Smooth muscle cell (in vitro differentiated cells): ENCODE measurements at regions not wholly inside any gene's neighbourhood (a gene's known extent, or its start where the extent isn't known, plus 50 kb on each side); places are given as distances from the start of the nearest gene placed in this dataset.

ENCODE experiments used
- DNase-seq: peaks from one replicate; lab custom pipeline; 2025; ENCODE audit not compliant: unreplicated experiment; lab: John Stamatoyannopoulos, UW
- H2AFZ ChIP-seq: fragments of 200-600 bp; sonication (generic); 2 replicates; pipeline ENCODE4 v1.6.0; 2016; ENCODE audit warnings: antibody characterized with exemption, low read depth, mild to moderate bottlenecking
- H3F3A ChIP-seq: fragments of 200-600 bp; sonication (generic); 2 replicates; pipeline ENCODE4 v1.6.0; 2017; ENCODE audit warnings: antibody characterized with exemption, low read depth
- H3K27ac ChIP-seq: fragments of 200-600 bp; sonication (generic); 2 replicates; pipeline ENCODE4 v1.5.1; 2016; ENCODE audit warnings: low read depth, mild to moderate bottlenecking
- H3K27me3 ChIP-seq: fragments of 200-600 bp; sonication (generic); 2 replicates; pipeline ENCODE4 v1.6.1; 2016; ENCODE audit warnings: low read depth, mild to moderate bottlenecking
- H3K36me3 ChIP-seq: fragments of 200-600 bp; sonication (generic); 2 replicates; pipeline ENCODE4 v1.5.1; 2016; ENCODE audit warnings: low read depth
- H3K4me1 ChIP-seq: fragments of 200-600 bp; sonication (generic); 2 replicates; pipeline ENCODE4 v1.5.1; 2016; ENCODE audit warnings: low read depth
- H3K4me2 ChIP-seq: fragments of 200-600 bp; sonication (generic); 2 replicates; pipeline ENCODE4 v1.6.0; 2016; ENCODE audit warnings: mild to moderate bottlenecking
- H3K4me3 ChIP-seq: fragments of 200-600 bp; sonication (generic); 2 replicates; pipeline ENCODE4 v1.5.1; 2016; ENCODE audit warnings: mild to moderate bottlenecking
- H3K79me2 ChIP-seq: fragments of 200-600 bp; sonication (generic); 2 replicates; pipeline ENCODE4 v1.6.0; 2016; ENCODE audit warnings: low read depth, mild to moderate bottlenecking
- H3K9ac ChIP-seq: fragments of 200-600 bp; sonication (generic); 2 replicates; pipeline ENCODE4 v1.6.0; 2016; ENCODE audit warnings: low read depth
- H3K9me3 ChIP-seq: fragments of 200-600 bp; sonication (generic); replicated peaks from 2 replicates; pipeline ENCODE4 v1.5.1; 2016; ENCODE audit warnings: low read depth
- H4K20me1 ChIP-seq: fragments of 200-600 bp; sonication (generic); 2 replicates; pipeline ENCODE4 v1.6.0; 2016; ENCODE audit warnings: low read depth
- WGBS: methylation state at CpG from one replicate; pipeline ENCODE4 v1.1.7; 2016; ENCODE audit warnings: low lambda C conversion rate; 5-methylcytosine and 5-hydroxymethylcytosine counted together
- TF ChIP-seq, protein P1 (sequence below): fragments of 200-600 bp; sonication (generic); IDR thresholded peaks from 2 replicates; pipeline ENCODE4 v1.5.1; 2017; ENCODE audit warnings: borderline replicate concordance, mild to moderate bottlenecking, antibody characterized with exemption; ENCODE audit not compliant: insufficient read depth, poor library complexity, severe bottlenecking

GRCh38 chr10:131829156-131829930, 71.5 kb upstream of the PPP2R2D start:
- no peak overlapping the region for H3K27ac ChIP-seq

DNA sequence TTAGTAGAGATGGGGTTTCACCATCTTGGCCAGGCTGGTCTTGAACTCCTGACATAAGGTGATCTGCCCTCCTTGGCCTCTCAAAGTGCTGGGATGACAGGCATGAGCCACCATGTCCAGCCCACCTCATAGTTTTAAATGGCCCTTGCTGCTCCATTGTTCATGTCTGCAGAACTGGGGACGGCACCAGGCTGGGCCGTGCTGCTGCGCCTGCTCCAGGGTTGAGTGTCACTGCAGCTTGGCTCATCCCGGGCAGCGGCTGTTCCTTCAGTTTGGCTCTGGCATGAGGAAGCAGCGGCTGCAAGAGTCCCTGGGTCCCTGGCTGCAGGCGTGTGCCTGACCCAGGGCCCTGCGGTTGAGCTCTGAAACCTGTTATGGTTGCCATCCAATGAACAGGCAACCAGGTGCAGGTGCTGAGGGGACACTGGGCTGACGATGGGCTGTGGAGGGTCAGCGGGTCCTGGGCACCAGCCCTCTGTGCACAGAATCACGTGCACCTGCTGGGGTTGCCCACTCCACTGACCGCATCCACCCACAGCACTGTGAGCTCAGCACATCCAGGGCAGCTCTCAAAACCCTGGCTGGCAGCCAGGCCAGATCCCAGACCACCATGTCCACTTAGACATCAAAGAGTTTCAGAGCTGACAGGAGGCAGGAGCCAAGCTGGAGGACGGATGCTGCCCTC, 70.2 kb upstream of the PPP2R2D start:
- H3K4me3 ChIP-seq = no peak overlapping the region
- TF ChIP-seq, protein P1, sequence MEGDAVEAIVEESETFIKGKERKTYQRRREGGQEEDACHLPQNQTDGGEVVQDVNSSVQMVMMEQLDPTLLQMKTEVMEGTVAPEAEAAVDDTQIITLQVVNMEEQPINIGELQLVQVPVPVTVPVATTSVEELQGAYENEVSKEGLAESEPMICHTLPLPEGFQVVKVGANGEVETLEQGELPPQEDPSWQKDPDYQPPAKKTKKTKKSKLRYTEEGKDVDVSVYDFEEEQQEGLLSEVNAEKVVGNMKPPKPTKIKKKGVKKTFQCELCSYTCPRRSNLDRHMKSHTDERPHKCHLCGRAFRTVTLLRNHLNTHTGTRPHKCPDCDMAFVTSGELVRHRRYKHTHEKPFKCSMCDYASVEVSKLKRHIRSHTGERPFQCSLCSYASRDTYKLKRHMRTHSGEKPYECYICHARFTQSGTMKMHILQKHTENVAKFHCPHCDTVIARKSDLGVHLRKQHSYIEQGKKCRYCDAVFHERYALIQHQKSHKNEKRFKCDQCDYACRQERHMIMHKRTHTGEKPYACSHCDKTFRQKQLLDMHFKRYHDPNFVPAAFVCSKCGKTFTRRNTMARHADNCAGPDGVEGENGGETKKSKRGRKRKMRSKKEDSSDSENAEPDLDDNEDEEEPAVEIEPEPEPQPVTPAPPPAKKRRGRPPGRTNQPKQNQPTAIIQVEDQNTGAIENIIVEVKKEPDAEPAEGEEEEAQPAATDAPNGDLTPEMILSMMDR = no peak
- DNase-seq = no peak
- no peaks in the 10 kb centered on the region for H3K27me3 ChIP-seq
- H3K9me3 ChIP-seq = no peaks in the 10 kb centered on the region
- no peaks in the 10 kb centered on the region for H3K36me3 ChIP-seq
- H3K4me2 ChIP-seq = no peak overlapping the region
- H3K27ac ChIP-seq = no peak overlapping the region
- H3K4me1 ChIP-seq = no peaks in the 10 kb centered on the region
- H4K20me1 ChIP-seq = no peaks in the 10 kb centered on the region
- H3K79me2 ChIP-seq = no peaks in the 10 kb centered on the region
- no peak overlapping the region for H2AFZ ChIP-seq
- H3K9ac ChIP-seq = no peak overlapping the region
- H3F3A ChIP-seq = no peaks in the 10 kb centered on the region
- 94% methylated on average over 13 of the region's 13 CpGs for WGBS

More at GRCh38 chr10:131829156-131829930, 71.5 kb upstream of the PPP2R2D start:
- H4K20me1 ChIP-seq = no peaks in the 10 kb centered on the region
- WGBS = 86% methylated on average over 13 of the region's 14 CpGs
- no peak overlapping the region for H3K4me3 ChIP-seq
- H3F3A ChIP-seq = no peaks in the 10 kb centered on the region
- no peaks in the 10 kb centered on the region for H3K4me1 ChIP-seq
- no peaks in the 10 kb centered on the region for H3K9me3 ChIP-seq
- no peaks in the 10 kb centered on the region for H3K36me3 ChIP-seq
- H2AFZ ChIP-seq = no peak overlapping the region
- no peak overlapping the region for H3K9ac ChIP-seq
- no peaks in the 10 kb centered on the region for H3K79me2 ChIP-seq
- no peak for DNase-seq
- no peaks in the 10 kb centered on the region for H3K27me3 ChIP-seq
- TF ChIP-seq, protein P1 = no peak
- no peak overlapping the region for H3K4me2 ChIP-seq

GRCh38 chr10:131831561-131831960, 69.2 kb upstream of the PPP2R2D start:
- no peak for DNase-seq

More at GRCh38 chr10:131831561-131831960, 69.2 kb upstream of the PPP2R2D start:
- TF ChIP-seq, protein P1 = no peak
- Histone ChIP-seq H3F3A (no peaks in the 10 kb centered on the region), H3K9ac (no peak overlapping the region), H3K79me2 (no peaks in the 10 kb centered on the region), H3K27ac (no peak overlapping the region), H3K4me3 (no peak overlapping the region), H3K27me3 (no peaks in the 10 kb centered on the region), H2AFZ (no peak overlapping the region), H3K36me3 (no peaks in the 10 kb centered on the region), H3K4me1 (no peaks in the 10 kb centered on the region), H3K4me2 (no peak overlapping the region), H3K9me3 (no peaks in the 10 kb centered on the region), H4K20me1 (no peaks in the 10 kb centered on the region)
- 81% methylated on average over 14 of the region's 14 CpGs for WGBS
